C4-2B (cell line): ENCODE measurements at regions not wholly inside any gene's neighbourhood (a gene's known extent, or its start where the extent isn't known, plus 50 kb on each side); places are given as distances from the start of the nearest gene placed in this dataset.

Experiments used
- ZFX ChIP-seq: fragments of 450-650 bp; IDR thresholded peaks from 2 replicates; pipeline ENCODE4 v1.6.1; 2017
- TF ChIP-seq, protein P1 (sequence below): fragments of 450-650 bp; conservative IDR thresholded peaks from 2 replicates; pipeline ENCODE4 v1.5.1; 2017; ENCODE audit warnings: mild to moderate bottlenecking

DNA sequence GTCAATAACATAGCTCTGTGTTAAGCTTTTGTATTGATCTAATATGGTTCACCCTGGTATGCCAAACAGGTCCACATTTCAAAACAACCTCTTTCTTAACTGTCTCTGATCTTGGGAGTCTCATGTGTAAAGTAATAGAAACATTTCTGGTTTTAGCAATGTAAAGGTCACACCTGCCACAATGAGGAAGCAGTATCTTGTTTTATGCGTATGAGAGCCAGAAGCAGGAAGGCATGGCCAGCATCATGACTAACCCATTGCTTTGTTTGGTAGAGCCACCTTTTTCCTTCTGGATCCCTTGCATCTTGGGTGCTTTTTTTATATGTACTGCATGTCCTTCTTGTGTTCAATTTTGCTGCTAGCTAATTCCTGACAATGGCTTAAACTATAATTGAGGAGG lies 411.3 kb upstream of the SEMA3C start:
- TF ChIP-seq, protein P1, sequence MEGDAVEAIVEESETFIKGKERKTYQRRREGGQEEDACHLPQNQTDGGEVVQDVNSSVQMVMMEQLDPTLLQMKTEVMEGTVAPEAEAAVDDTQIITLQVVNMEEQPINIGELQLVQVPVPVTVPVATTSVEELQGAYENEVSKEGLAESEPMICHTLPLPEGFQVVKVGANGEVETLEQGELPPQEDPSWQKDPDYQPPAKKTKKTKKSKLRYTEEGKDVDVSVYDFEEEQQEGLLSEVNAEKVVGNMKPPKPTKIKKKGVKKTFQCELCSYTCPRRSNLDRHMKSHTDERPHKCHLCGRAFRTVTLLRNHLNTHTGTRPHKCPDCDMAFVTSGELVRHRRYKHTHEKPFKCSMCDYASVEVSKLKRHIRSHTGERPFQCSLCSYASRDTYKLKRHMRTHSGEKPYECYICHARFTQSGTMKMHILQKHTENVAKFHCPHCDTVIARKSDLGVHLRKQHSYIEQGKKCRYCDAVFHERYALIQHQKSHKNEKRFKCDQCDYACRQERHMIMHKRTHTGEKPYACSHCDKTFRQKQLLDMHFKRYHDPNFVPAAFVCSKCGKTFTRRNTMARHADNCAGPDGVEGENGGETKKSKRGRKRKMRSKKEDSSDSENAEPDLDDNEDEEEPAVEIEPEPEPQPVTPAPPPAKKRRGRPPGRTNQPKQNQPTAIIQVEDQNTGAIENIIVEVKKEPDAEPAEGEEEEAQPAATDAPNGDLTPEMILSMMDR: no peak
- no peak for TF ChIP-seq ZFX
